ENCODE measurements at regions not wholly inside any gene's neighbourhood (a gene's known extent, or its start where the extent isn't known, plus 50 kb on each side); places are given as distances from the start of the nearest gene placed in this dataset.

- Histone ChIP-seq H3K4me3 (ENCODE audit: low read length) (no peak overlapping the region), H3K27ac (ENCODE audit: low read length) (no peak overlapping the region), H3K9me3 (ENCODE audit: control insufficient read depth, low read length) (no peaks in the 10 kb centered on the region), H3K27me3 (ENCODE audit: control insufficient read depth, insufficient read depth) (no peaks in the 10 kb centered on the region), H3K4me1 (ENCODE audit: control insufficient read depth, insufficient read depth, low read length) (no peaks in the 10 kb centered on the region)
- WGBS, result 89% methylated on average over 1 of the region's 1 CpG
- intact Hi-C loops (cut with DNase I), result no loop called here
- no peak for ATAC-seq
- no peak for DNase-seq
Measured at GRCh38 chr5:110923971-110924370, 147.5 kb upstream of the TSLP start.

- Histone ChIP-seq H3K27ac (ENCODE audit: low read length) (no peak overlapping the region), H3K9me3 (ENCODE audit: control insufficient read depth, low read length) (no peaks in the 10 kb centered on the region), H3K4me3 (ENCODE audit: low read length) (no peak overlapping the region), H3K4me1 (ENCODE audit: control insufficient read depth, insufficient read depth, low read length) (no peaks in the 10 kb centered on the region), H3K27me3 (ENCODE audit: control insufficient read depth, insufficient read depth) (no peaks in the 10 kb centered on the region)
- intact Hi-C loops (cut with DNase I), result no loop called here
- 65% methylated on average over 2 of the region's 2 CpGs for WGBS
- DNase-seq, result no peak
- ATAC-seq, result no peak
Measured at GRCh38 chr5:110925398-110925797, 146.1 kb upstream of the TSLP start.

- H3K9me3 ChIP-seq (ENCODE audit: control insufficient read depth, low read length), result no peaks in the 10 kb centered on the region
- H3K27ac ChIP-seq (ENCODE audit: low read length), result no peak overlapping the region
- intact Hi-C loops (cut with DNase I), result no loop called here
- WGBS, result 59% methylated on average over 1 of the region's 1 CpG
- H3K4me1 ChIP-seq (ENCODE audit: control insufficient read depth, insufficient read depth, low read length), result no peaks in the 10 kb centered on the region
- DNase-seq (no peak), ATAC-seq (no peak)
- no peak overlapping the region for H3K4me3 ChIP-seq (ENCODE audit: low read length)
- H3K27me3 ChIP-seq (ENCODE audit: control insufficient read depth, insufficient read depth), result no peaks in the 10 kb centered on the region
Measured at GRCh38 chr5:110925916-110926315, 145.6 kb upstream of the TSLP start.

DNA sequence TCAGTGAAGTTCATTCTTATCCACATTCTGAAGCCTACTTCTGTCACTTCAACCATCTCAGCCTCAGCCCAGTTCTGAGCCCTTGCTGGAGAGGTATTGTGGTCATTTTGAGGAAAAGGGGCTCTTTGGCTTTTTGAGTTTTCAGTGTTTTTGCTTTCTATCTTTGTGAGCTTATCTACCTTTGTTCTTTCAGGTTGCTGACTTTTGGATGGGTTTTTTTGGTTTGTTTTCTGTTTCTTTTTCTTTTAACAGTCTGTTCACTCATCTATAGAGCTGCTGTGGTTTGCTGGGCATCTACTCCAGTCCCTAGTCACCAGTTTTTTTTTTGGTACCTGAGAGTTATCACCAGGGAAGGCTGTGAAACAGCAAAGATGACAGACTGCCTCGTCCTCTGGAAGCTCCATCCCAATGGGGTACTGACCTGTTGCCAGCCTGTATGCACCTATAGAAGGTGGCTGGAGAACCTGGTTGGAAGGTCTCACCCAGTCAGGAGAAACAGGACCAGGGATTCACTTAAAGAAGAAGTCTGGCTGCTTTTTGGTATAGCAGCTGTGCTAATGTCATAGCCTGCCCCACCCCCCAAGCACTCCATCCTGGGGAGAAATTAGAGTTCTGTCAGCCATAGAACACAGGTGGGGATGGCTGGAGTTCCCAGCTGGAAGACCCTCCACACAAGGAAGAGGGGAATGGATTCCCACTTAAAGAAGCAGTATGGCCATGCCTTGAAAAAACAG, 138.6 kb upstream of the TSLP start:
- no peaks in the 10 kb centered on the region for H3K9me3 ChIP-seq (ENCODE audit: control insufficient read depth, low read length)
- H3K4me1 ChIP-seq (ENCODE audit: control insufficient read depth, insufficient read depth, low read length), result no peaks in the 10 kb centered on the region
- H3K4me3 ChIP-seq (ENCODE audit: low read length), result no peak overlapping the region
- DNase-seq (no peak), ATAC-seq (no peak)
- H3K27me3 ChIP-seq (ENCODE audit: control insufficient read depth, insufficient read depth), result no peaks in the 10 kb centered on the region
- intact Hi-C loops (cut with DNase I), result no loop called here
- WGBS, result 69% methylated on average over 1 of the region's 1 CpG
- no peak overlapping the region for H3K27ac ChIP-seq (ENCODE audit: low read length)

- no peaks in the 10 kb centered on the region for H3K4me1 ChIP-seq (ENCODE audit: control insufficient read depth, insufficient read depth, low read length)
- H3K9me3 ChIP-seq (ENCODE audit: control insufficient read depth, low read length), result no peaks in the 10 kb centered on the region
- ATAC-seq, result no peak
- intact Hi-C loops (cut with DNase I), result no loop called here
- no peak overlapping the region for H3K4me3 ChIP-seq (ENCODE audit: low read length)
- WGBS, result 78% methylated on average over 6 of the region's 6 CpGs
- H3K27me3 ChIP-seq (ENCODE audit: control insufficient read depth, insufficient read depth), result no peaks in the 10 kb centered on the region
- no peak for DNase-seq
- no peak overlapping the region for H3K27ac ChIP-seq (ENCODE audit: low read length)
Measured at GRCh38 chr5:110940136-110940535, 131.4 kb upstream of the TSLP start.

DNA sequence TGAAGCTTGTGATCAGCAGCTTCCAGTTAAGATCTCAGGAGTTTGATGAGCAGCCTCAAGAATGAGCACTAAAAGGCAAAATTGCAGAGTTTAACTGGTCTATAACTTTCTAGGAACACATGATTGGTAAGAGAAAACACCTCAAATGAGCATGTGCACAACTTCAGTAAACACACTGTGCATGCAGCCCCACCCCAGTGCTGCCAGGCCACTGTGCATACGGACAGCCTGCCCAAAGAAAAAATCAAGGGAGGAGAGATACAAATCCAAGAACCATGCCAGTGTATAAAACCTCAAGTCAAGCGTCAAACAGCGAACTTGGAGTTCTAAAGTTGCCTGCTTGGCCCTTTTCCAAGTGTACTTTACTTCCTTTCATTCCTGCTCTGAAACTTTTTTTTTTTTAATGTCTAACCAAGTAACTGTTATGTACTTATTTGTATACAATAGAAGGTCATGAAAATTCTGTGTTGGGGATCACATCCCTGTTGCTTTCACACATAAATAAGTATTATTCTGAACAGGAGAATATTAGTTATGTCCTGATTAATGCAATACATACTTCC, 125.6 kb upstream of the TSLP start:
- intact Hi-C loops (cut with DNase I), result no loop called here
- Histone ChIP-seq H3K27me3 (ENCODE audit: control insufficient read depth, insufficient read depth) (no peaks in the 10 kb centered on the region), H3K4me3 (ENCODE audit: low read length) (no peak overlapping the region), H3K27ac (ENCODE audit: low read length) (no peak overlapping the region), H3K9me3 (ENCODE audit: control insufficient read depth, low read length) (no peaks in the 10 kb centered on the region), H3K4me1 (ENCODE audit: control insufficient read depth, insufficient read depth, low read length) (no peaks in the 10 kb centered on the region)
- 67% methylated on average over 3 of the region's 3 CpGs for WGBS
- ATAC-seq, result no peak
- DNase-seq, result no peak

- no peak overlapping the region for H3K27ac ChIP-seq (ENCODE audit: low read length)
- DNase-seq (no peak), ATAC-seq (no peak)
- H3K4me1 ChIP-seq (ENCODE audit: control insufficient read depth, insufficient read depth, low read length), result no peaks in the 10 kb centered on the region
- no peaks in the 10 kb centered on the region for H3K9me3 ChIP-seq (ENCODE audit: control insufficient read depth, low read length)
- H3K27me3 ChIP-seq (ENCODE audit: control insufficient read depth, insufficient read depth), result no peaks in the 10 kb centered on the region
- WGBS, result 76% methylated on average over 2 of the region's 2 CpGs
- H3K4me3 ChIP-seq (ENCODE audit: low read length), result no peak overlapping the region
- intact Hi-C loops (cut with DNase I), result no loop called here
Measured at GRCh38 chr5:110951373-110951791, 120.1 kb upstream of the TSLP start.

DNA sequence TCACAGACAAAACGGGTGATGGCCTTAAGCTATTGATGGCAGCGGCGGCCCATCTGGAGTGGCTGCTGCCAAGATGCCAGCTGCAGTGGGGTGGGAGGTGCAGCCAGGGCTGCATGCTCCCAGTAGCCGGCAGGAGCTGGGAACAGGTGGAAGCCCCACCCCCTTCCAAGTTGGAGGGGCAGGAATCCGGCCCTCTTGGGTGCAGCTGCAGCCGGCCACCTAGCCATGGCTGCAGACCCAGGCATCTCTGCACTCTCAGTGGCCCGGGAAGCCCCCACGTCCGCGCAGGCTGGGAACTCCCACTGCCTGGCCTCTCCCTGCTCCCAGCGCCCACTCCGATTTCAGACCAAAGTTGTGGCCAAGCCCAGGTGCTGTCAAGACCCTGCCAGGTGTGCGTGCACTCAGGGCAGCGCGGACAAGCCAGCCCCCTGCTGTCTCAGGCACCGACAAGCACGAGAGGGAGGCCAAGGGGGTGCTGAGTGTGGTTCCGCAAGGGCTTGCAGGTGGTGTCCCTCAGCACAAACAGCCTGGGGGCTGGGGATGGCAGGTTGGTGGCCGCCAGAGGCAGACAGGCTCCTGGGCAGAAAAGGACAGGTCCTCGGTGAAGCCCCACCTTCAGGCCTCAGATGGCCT, 115.1 kb upstream of the TSLP start:
- 57% methylated on average over 20 of the region's 20 CpGs for WGBS
- H3K27me3 ChIP-seq (ENCODE audit: control insufficient read depth, insufficient read depth), result no peaks in the 10 kb centered on the region
- H3K4me1 ChIP-seq (ENCODE audit: control insufficient read depth, insufficient read depth, low read length), result no peaks in the 10 kb centered on the region
- H3K9me3 ChIP-seq (ENCODE audit: control insufficient read depth, low read length), result no peaks in the 10 kb centered on the region
- intact Hi-C loops (cut with DNase I), result no loop called here
- no peak overlapping the region for H3K4me3 ChIP-seq (ENCODE audit: low read length)
- peak in 1 of 2 donors; percentile 14 for ATAC-seq
- DNase-seq, result no peak
- H3K27ac ChIP-seq (ENCODE audit: low read length), result no peak overlapping the region

- intact Hi-C loops (cut with DNase I), result no loop called here
- Histone ChIP-seq H3K4me1 (ENCODE audit: control insufficient read depth, insufficient read depth, low read length) (no peaks in the 10 kb centered on the region), H3K27ac (ENCODE audit: low read length) (no peak overlapping the region), H3K9me3 (ENCODE audit: control insufficient read depth, low read length) (no peaks in the 10 kb centered on the region), H3K4me3 (ENCODE audit: low read length) (no peak overlapping the region), H3K27me3 (ENCODE audit: control insufficient read depth, insufficient read depth) (no peaks in the 10 kb centered on the region)
- DNase-seq, result no peak
- no peak for ATAC-seq
- WGBS, result 77% methylated on average over 12 of the region's 12 CpGs
Measured at GRCh38 chr5:110956913-110957813, 114.3 kb upstream of the TSLP start.

DNA sequence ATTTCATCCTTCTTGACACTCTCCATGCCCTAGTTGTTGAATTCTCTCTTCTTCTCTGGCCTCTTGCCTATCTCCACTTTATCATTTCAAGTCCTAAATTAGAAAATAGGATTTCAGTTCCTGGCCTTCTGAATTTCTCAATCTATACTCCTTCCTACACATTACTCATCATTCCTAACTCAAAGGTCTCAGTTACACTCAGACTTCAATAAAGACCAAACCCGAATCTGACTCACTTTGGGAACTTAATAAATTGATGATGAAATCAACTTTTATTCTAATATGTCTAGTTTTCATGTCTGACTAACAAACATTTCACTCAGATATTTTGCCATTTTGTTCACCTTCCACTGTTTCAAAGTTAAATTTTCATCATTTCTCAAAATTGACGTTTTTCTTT, 113.6 kb upstream of the TSLP start:
- intact Hi-C loops (cut with DNase I), result no loop called here
- Histone ChIP-seq H3K27me3 (ENCODE audit: control insufficient read depth, insufficient read depth) (no peaks in the 10 kb centered on the region), H3K4me3 (ENCODE audit: low read length) (no peak overlapping the region), H3K27ac (ENCODE audit: low read length) (no peak overlapping the region), H3K4me1 (ENCODE audit: control insufficient read depth, insufficient read depth, low read length) (no peaks in the 10 kb centered on the region), H3K9me3 (ENCODE audit: control insufficient read depth, low read length) (no peaks in the 10 kb centered on the region)
- ATAC-seq (no peak), DNase-seq (no peak)
- 64% methylated on average over 2 of the region's 2 CpGs for WGBS

- DNase-seq (no peak), ATAC-seq (no peak)
- Histone ChIP-seq H3K4me1 (ENCODE audit: control insufficient read depth, insufficient read depth, low read length) (no peaks in the 10 kb centered on the region), H3K27me3 (ENCODE audit: control insufficient read depth, insufficient read depth) (no peaks in the 10 kb centered on the region), H3K27ac (ENCODE audit: low read length) (no peak overlapping the region), H3K4me3 (ENCODE audit: low read length) (no peak overlapping the region), H3K9me3 (ENCODE audit: control insufficient read depth, low read length) (no peaks in the 10 kb centered on the region)
- 74% methylated on average over 3 of the region's 3 CpGs for WGBS
- intact Hi-C loops (cut with DNase I), result no loop called here
Measured at GRCh38 chr5:110963495-110963894, 108.0 kb upstream of the TSLP start.
